ENCODE measurements at regions not wholly inside any gene's neighbourhood (a gene's known extent, or its start where the extent isn't known, plus 50 kb on each side); places are given as distances from the start of the nearest gene placed in this dataset.

DNA sequence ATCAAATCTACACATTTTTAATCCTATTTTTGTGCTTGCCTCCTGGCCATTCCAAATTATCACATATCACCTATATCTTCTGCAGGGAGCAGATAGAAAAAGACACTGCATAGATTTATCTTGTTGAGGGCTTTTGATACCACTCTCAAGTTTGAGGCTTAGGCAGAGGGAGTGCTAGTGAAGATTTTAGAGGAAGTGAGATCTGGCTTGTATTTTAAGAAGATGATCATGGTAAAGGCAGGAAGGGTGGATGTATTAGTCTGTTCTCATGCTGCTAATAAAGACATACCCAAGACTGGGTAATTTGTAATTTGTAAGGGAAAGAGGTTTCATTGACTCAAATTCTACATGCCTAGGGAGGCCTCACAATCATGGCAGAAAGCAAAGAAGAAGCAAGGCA is 220.9 kb upstream of the TUT7 start:
- peaks cover 4% of the 10 kb centered on the region for H3K27me3 Mint-ChIP-seq
- Histone ChIP-seq H3K36me3 (replicated peaks in 1 of 2; ENCODE audit: control extremely low read depth in 1 of 2, control insufficient read depth in 1 of 2, extremely low read depth in 1 of 2, insufficient read depth in 2 of 2, low read length in 1 of 2) (no peaks in the 10 kb centered on the region), H3K27me3 (replicated peaks in 1 of 4; ENCODE audit: control extremely low read depth in 1 of 4, control insufficient read depth in 3 of 4, insufficient read depth in 4 of 4, low read length in 3 of 4) (no peaks in the 10 kb centered on the region), H3K4me3 (ENCODE audit: control extremely low read depth in 1 of 5, extremely low read depth in 1 of 5, insufficient read depth in 1 of 5, low read depth in 2 of 5, low read length in 4 of 5) (no peak overlapping the region), H3K79me2 (ENCODE audit: control insufficient read depth, insufficient read depth, low read length) (no peaks in the 10 kb centered on the region), H4K20me1 (ENCODE audit: control insufficient read depth, insufficient read depth, low read length, poor library complexity, severe bottlenecking) (no peaks in the 10 kb centered on the region), H3K27ac (ENCODE audit: low read length in 2 of 2) (no peak overlapping the region), H3K9me3 (ENCODE audit: control extremely low read depth in 1 of 3, control insufficient read depth in 2 of 3, insufficient read depth in 1 of 3, low read length in 2 of 3) (no peaks in the 10 kb centered on the region), H3K4me1 (ENCODE audit: control insufficient read depth in 2 of 2, insufficient read depth in 2 of 2, low read length in 2 of 2) (no peaks in the 10 kb centered on the region), H3K9ac (ENCODE audit: low read length) (no peak overlapping the region), H2AFZ (ENCODE audit: insufficient read depth, low read depth, low read length, poor library complexity, severe bottlenecking) (no peak overlapping the region), H3K4me2 (replicated peaks; ENCODE audit: low read depth, low read length, poor library complexity, severe bottlenecking) (no peak overlapping the region)
- TF ChIP-seq, protein P1, sequence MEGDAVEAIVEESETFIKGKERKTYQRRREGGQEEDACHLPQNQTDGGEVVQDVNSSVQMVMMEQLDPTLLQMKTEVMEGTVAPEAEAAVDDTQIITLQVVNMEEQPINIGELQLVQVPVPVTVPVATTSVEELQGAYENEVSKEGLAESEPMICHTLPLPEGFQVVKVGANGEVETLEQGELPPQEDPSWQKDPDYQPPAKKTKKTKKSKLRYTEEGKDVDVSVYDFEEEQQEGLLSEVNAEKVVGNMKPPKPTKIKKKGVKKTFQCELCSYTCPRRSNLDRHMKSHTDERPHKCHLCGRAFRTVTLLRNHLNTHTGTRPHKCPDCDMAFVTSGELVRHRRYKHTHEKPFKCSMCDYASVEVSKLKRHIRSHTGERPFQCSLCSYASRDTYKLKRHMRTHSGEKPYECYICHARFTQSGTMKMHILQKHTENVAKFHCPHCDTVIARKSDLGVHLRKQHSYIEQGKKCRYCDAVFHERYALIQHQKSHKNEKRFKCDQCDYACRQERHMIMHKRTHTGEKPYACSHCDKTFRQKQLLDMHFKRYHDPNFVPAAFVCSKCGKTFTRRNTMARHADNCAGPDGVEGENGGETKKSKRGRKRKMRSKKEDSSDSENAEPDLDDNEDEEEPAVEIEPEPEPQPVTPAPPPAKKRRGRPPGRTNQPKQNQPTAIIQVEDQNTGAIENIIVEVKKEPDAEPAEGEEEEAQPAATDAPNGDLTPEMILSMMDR (IDR thresholded peaks at IDR 0.05), result no peak
- TF ChIP-seq EZH2 (IDR thresholded peaks at IDR 0.05; ENCODE audit: borderline replicate concordance, insufficient read depth, low read depth, low read length, poor library complexity, severe bottlenecking), result no peak
- DNase-seq (no peak), ATAC-seq (ENCODE audit: low read depth) (no peak)
- H3K4me1 Mint-ChIP-seq, result peaks cover 5% of the 10 kb centered on the region
- no peak overlapping the region for H3K4me3 Mint-ChIP-seq
- no peaks in the 10 kb centered on the region for H3K9me3 Mint-ChIP-seq (ENCODE audit: insufficient read depth)
- intact Hi-C loops (cut with micrococcal nuclease), result no loop called here
- CTCF ChIA-PET, result no interaction called here
- H3K27ac Mint-ChIP-seq, result no peak overlapping the region
- POLR2A ChIA-PET, result no interaction called here

DNA sequence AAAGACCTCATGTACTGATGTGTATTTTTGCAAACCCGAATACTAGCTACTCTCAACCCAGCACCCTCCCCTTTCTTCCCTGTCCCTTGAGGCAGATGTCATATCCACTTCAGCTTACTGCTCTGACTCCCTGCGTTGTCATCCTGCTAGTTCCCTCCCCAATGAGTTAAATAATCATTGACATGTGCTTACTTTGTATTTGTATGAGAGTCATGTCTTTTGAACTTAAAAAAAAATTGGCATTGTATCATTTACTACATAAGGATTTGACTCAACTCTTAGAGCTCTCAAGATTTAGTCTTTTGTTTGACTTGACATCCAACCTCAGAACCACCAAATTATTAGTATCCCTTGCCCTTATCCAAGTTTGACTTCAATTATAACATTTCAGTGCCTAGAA is 219.7 kb upstream of the TUT7 start:
- Histone ChIP-seq H3K4me1 (ENCODE audit: control insufficient read depth in 2 of 2, insufficient read depth in 2 of 2, low read length in 2 of 2) (no peaks in the 10 kb centered on the region), H3K27ac (ENCODE audit: low read length in 2 of 2) (no peak overlapping the region), H3K79me2 (ENCODE audit: control insufficient read depth, insufficient read depth, low read length) (no peaks in the 10 kb centered on the region), H4K20me1 (ENCODE audit: control insufficient read depth, insufficient read depth, low read length, poor library complexity, severe bottlenecking) (no peaks in the 10 kb centered on the region), H3K9me3 (ENCODE audit: control extremely low read depth in 1 of 3, control insufficient read depth in 2 of 3, insufficient read depth in 1 of 3, low read length in 2 of 3) (no peaks in the 10 kb centered on the region), H3K4me2 (replicated peaks; ENCODE audit: low read depth, low read length, poor library complexity, severe bottlenecking) (no peak overlapping the region), H2AFZ (ENCODE audit: insufficient read depth, low read depth, low read length, poor library complexity, severe bottlenecking) (no peak overlapping the region), H3K27me3 (replicated peaks in 1 of 4; ENCODE audit: control extremely low read depth in 1 of 4, control insufficient read depth in 3 of 4, insufficient read depth in 4 of 4, low read length in 3 of 4) (no peaks in the 10 kb centered on the region), H3K9ac (ENCODE audit: low read length) (no peak overlapping the region), H3K36me3 (replicated peaks in 1 of 2; ENCODE audit: control extremely low read depth in 1 of 2, control insufficient read depth in 1 of 2, extremely low read depth in 1 of 2, insufficient read depth in 2 of 2, low read length in 1 of 2) (no peaks in the 10 kb centered on the region), H3K4me3 (ENCODE audit: control extremely low read depth in 1 of 5, extremely low read depth in 1 of 5, insufficient read depth in 1 of 5, low read depth in 2 of 5, low read length in 4 of 5) (no peak overlapping the region)
- POLR2A ChIA-PET, result no interaction called here
- H3K4me1 Mint-ChIP-seq, result peaks cover 5% of the 10 kb centered on the region
- no peaks in the 10 kb centered on the region for H3K9me3 Mint-ChIP-seq (ENCODE audit: insufficient read depth)
- H3K4me3 Mint-ChIP-seq, result no peak overlapping the region
- no peak for TF ChIP-seq EZH2 (IDR thresholded peaks at IDR 0.05; ENCODE audit: borderline replicate concordance, insufficient read depth, low read depth, low read length, poor library complexity, severe bottlenecking)
- TF ChIP-seq, protein P1 (IDR thresholded peaks at IDR 0.05), result no peak
- no peak for DNase-seq
- intact Hi-C loops (cut with micrococcal nuclease), result no loop called here
- CTCF ChIA-PET, result no interaction called here
- no peak overlapping the region for H3K27ac Mint-ChIP-seq
- peaks cover 4% of the 10 kb centered on the region for H3K27me3 Mint-ChIP-seq
- ATAC-seq (ENCODE audit: low read depth), result no peak
- no CpG with 5 or more reads among the region's 2 CpGs for WGBS (ENCODE audit: insufficient coverage)
